ENCODE measurements at regions not wholly inside any gene's neighbourhood (a gene's known extent, or its start where the extent isn't known, plus 50 kb on each side); places are given as distances from the start of the nearest gene placed in this dataset.
"Not testable (repeated sequence)": the region's sequence is repeated elsewhere in the genome, so short reads cannot be mapped to it uniquely, and the experiment has no call there.

- not testable (repeated sequence) for DNase-seq
Measured at GRCh38 chr7:9725940-9726663, 1247.6 kb upstream of the PHF14 start.

- not testable (repeated sequence) for DNase-seq
Measured at GRCh38 chr7:9726811-9727210, 1246.9 kb upstream of the PHF14 start.

GRCh38 chr7:9727467-9727869 lies 1246.2 kb upstream of the PHF14 start:
- not testable (repeated sequence) for DNase-seq

GRCh38 chr7:9728014-9728657 lies 1245.5 kb upstream of the PHF14 start:
- not testable (repeated sequence) for DNase-seq

- DNase-seq: no peak
Measured at GRCh38 chr7:9752033-9752432, 1221.6 kb upstream of the PHF14 start.

GRCh38 chr7:9761224-9761623 lies 1212.4 kb upstream of the PHF14 start:
- DNase-seq: no peak

GRCh38 chr7:9776900-9777299 lies 1196.8 kb upstream of the PHF14 start:
- no peak for DNase-seq

- DNase-seq: no peak
Measured at GRCh38 chr7:9778367-9778766, 1195.3 kb upstream of the PHF14 start.

GRCh38 chr7:9781710-9782109 lies 1192.0 kb upstream of the PHF14 start:
- no peak for DNase-seq

- no peak for DNase-seq
Measured at GRCh38 chr7:9782275-9782674, 1191.4 kb upstream of the PHF14 start.

GRCh38 chr7:9785211-9785610 lies 1188.5 kb upstream of the PHF14 start:
- DNase-seq: no peak

GRCh38 chr7:9796241-9796640 lies 1177.4 kb upstream of the PHF14 start:
- DNase-seq: no peak

- no peak for DNase-seq
Measured at GRCh38 chr7:9822458-9823290, 1151.0 kb upstream of the PHF14 start.

GRCh38 chr7:9835199-9835598 lies 1138.5 kb upstream of the PHF14 start:
- no peak for DNase-seq

GRCh38 chr7:9836671-9837070 lies 1137.0 kb upstream of the PHF14 start:
- no peak for DNase-seq

- DNase-seq: no peak
Measured at GRCh38 chr7:9842301-9842700, 1131.4 kb upstream of the PHF14 start.

- no peak for DNase-seq
Measured at GRCh38 chr7:9846902-9847301, 1126.8 kb upstream of the PHF14 start.

- no peak for DNase-seq
Measured at GRCh38 chr7:9854605-9855004, 1119.1 kb upstream of the PHF14 start.

- DNase-seq: no peak
Measured at GRCh38 chr7:9856668-9857067, 1117.0 kb upstream of the PHF14 start.

GRCh38 chr7:9863545-9863944 lies 1110.1 kb upstream of the PHF14 start:
- no peak for DNase-seq

- DNase-seq: no peak
Measured at GRCh38 chr7:9869151-9869550, 1104.5 kb upstream of the PHF14 start.

GRCh38 chr7:9869566-9869965 lies 1104.1 kb upstream of the PHF14 start:
- no peak for DNase-seq

GRCh38 chr7:9870674-9871073 lies 1103.0 kb upstream of the PHF14 start:
- no peak for DNase-seq

GRCh38 chr7:9874182-9874581 lies 1099.5 kb upstream of the PHF14 start:
- DNase-seq: no peak

All from OCI-M1 (cell line).